ENCODE measurements at regions not wholly inside any gene's neighbourhood (a gene's known extent, or its start where the extent isn't known, plus 50 kb on each side); places are given as distances from the start of the nearest gene placed in this dataset.

DNA sequence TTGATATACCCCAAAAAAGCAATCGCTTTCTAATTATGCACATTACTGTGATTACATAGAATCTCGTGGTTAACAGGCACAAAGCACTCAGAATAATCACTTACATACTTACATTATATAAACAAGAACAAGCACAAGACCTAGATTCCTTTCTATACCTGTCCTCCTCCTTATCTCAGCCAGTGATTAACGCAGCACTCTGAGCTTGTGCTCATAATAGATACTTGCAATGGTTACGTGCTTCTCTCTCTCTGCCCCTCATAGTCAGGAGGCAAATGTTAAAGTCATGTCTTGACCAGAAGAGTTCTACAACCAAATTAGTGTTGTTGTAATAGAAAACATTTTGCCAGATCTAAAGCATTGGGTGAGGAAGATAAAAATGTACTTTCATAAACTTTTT is 342.2 kb upstream of the PKDCC start:
- TF ChIP-seq, protein P1, sequence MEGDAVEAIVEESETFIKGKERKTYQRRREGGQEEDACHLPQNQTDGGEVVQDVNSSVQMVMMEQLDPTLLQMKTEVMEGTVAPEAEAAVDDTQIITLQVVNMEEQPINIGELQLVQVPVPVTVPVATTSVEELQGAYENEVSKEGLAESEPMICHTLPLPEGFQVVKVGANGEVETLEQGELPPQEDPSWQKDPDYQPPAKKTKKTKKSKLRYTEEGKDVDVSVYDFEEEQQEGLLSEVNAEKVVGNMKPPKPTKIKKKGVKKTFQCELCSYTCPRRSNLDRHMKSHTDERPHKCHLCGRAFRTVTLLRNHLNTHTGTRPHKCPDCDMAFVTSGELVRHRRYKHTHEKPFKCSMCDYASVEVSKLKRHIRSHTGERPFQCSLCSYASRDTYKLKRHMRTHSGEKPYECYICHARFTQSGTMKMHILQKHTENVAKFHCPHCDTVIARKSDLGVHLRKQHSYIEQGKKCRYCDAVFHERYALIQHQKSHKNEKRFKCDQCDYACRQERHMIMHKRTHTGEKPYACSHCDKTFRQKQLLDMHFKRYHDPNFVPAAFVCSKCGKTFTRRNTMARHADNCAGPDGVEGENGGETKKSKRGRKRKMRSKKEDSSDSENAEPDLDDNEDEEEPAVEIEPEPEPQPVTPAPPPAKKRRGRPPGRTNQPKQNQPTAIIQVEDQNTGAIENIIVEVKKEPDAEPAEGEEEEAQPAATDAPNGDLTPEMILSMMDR (IDR thresholded peaks at IDR 0.05): no peak
- TF ChIP-seq POLR2A (IDR thresholded peaks at IDR 0.05): no peak

Data from uterus (tissue), 2 donors.